Cardiac fibroblast (primary cell): ENCODE measurements at regions not wholly inside any gene's neighbourhood (a gene's known extent, or its start where the extent isn't known, plus 50 kb on each side); places are given as distances from the start of the nearest gene placed in this dataset.

Experiments
- DNase-seq, 2 donors: peaks; one replicate each; pipeline versions ENCODE4 v3.0.0 to v3.0.0-alpha.2; 2010; ENCODE audit warnings: low read depth in 2 of 2
- H3K4me3 ChIP-seq, 2 donors: replicated peaks in 1 of 2; 1 replicate in 1 of 2; 2 replicates in 1 of 2; pipeline ENCODE4 v1.5.1; 2011; ENCODE audit warnings: low read depth in 2 of 2, low read length in 2 of 2, mild to moderate bottlenecking in 2 of 2, moderate library complexity in 1 of 2
- CTCF ChIP-seq: IDR thresholded peaks from one replicate; pipeline ENCODE4 v1.5.1; 2011; ENCODE audit warnings: low read depth, mild to moderate bottlenecking, low read length, inconsistent platforms

DNA sequence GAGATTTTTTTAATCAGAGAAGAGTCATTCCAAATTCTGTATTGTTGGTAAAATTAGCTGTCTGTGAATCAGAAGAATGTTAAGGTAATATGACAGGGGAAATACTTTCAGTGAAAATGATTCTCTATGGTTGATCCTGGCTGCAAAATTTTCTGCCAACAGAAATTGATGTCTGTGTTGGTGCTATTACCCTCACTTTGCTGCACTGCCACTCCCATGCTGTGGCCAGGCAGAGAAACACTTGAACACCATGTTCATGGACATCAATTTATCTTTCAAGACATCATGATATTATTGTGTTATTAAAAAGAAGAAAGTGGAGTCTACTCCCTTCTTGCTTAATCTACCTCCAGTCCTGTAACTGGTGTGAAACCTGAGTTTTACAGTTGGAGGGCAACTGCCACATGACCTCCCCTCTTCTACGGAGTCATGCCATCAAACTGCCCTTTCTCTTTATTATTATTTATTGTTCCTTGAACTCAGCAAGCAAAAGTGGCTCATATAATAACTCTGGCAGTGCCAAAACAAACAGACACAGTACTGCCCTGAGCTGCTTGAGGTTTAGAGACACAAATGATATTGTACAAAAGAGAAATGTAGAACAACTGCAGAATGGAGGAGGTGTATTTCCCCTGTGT, 288.0 kb upstream of the JAG1 start:
- no peak overlapping the region for H3K4me3 ChIP-seq
- DNase-seq = peak in 1 of 2 donors; percentile 52
- no peak for TF ChIP-seq CTCF

DNA sequence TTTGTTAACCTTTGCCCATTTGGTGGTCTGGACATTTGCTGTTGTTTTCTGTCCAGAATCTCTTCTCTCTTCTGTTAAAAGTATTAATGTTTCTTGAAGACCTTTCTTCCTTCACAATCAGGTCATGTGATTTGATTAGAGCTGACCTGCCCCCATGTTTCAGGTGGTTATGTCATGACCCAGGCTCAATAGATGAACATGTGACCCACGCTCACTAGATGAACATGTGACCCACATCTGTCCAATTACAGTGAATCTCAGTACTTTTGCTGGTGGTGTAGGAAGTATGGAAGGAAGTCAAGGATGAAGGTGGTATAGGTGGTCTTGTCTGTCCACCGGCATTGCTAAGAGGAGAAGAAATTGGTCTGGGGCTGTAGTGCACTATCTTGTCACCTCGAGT, 289.1 kb upstream of the JAG1 start:
- no peak overlapping the region for H3K4me3 ChIP-seq
- TF ChIP-seq CTCF = no peak
- no peak for DNase-seq

DNA sequence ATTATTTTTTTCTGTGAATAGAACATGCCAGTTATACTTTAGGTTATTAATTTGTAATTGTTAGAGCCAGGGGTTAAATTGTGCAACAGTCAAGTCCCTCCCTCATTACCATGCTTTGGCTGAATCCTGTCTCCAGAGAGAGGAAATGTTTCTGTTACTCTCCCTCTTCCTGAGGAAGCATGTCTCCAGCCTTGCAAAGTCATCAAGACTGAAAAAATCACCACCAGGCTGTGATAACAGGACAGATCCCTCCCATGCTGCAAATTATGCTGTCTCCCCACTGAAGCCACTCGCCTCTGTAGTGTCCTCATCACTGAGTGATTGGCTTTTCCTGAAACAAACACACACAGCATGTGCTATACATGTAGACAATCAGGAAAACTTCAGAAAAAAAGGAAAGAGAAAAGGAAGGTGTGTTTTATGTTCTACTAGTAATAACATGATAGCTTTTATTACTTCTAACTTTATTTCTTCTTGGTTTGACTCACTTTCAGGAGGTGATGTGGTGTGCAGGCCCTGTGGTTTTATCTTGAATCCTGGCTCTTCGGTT, 290.0 kb upstream of the JAG1 start:
- TF ChIP-seq CTCF = no peak
- DNase-seq = peak; percentile 45 to 79

GRCh38 chr20:10965936-10966470, 292.2 kb upstream of the JAG1 start:
- no peak for TF ChIP-seq CTCF
- peak in 1 of 2 donors; percentile 76 for DNase-seq
- no peak overlapping the region for H3K4me3 ChIP-seq

More for the DNA sequence above, 290.0 kb upstream of the JAG1 start:
- no peak overlapping the region for H3K4me3 ChIP-seq

GRCh38 chr20:10970109-10970508, 296.3 kb upstream of the JAG1 start:
- TF ChIP-seq CTCF = no peak
- no peak overlapping the region for H3K4me3 ChIP-seq
- peak; percentile 30 to 47 for DNase-seq

GRCh38 chr20:10971096-10971495, 297.3 kb upstream of the JAG1 start:
- no peak overlapping the region for H3K4me3 ChIP-seq
- peak in 1 of 2 donors; percentile 44 for DNase-seq
- TF ChIP-seq CTCF = no peak
